HG03159 (cell line): ENCODE measurements at regions not wholly inside any gene's neighbourhood (a gene's known extent, or its start where the extent isn't known, plus 50 kb on each side); places are given as distances from the start of the nearest gene placed in this dataset.

Experiments
- ATAC-seq: cut with Tn5 transposase; IDR thresholded peaks from one replicate; pipeline ENCODE4 v1.9.1; 2021; ENCODE audit warnings: mild to moderate bottlenecking, moderate library complexity; ENCODE audit not compliant: unreplicated experiment

DNA sequence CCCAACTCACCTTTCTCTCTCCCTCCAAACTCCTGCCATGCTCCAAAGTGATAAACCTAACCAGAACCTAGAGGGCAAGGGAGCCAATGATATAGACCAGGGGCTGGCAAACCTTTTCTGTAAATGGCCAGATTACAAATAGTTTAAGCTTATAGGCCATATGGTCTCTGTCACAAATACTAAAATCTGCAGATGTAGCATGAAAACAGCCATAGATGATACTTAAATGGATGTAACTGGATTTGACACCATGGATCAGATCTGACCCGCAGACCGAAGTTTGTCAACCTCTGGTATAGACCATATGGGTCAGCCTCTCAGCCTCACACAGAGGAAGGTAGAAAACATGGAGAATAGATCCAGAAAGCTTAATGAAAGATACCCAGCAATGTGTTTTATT lies 165.2 kb upstream of the STT3B start:
- ATAC-seq, result no peak

GRCh38 chr3:31369637-31370379 lies 162.9 kb upstream of the STT3B start:
- no peak for ATAC-seq

DNA sequence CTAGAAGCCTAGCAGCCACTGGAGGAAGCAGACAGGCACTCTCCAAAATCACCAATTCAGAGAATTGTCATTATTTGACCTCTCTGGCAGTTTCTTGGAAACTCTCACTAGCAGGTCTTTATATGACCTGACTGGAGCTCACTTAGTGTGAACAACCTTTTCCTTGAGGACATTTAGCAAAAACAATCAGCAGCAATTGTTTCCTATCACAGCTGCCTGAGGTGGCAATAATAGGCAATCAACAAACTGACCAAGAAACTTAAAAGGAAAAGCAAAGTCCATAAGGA lies 162.4 kb upstream of the STT3B start:
- no peak for ATAC-seq

- ATAC-seq, result no peak
Observed at GRCh38 chr3:31370681-31371080, 162.0 kb upstream of the STT3B start.

- no peak for ATAC-seq
Observed at GRCh38 chr3:31371484-31372177, 161.1 kb upstream of the STT3B start.

DNA sequence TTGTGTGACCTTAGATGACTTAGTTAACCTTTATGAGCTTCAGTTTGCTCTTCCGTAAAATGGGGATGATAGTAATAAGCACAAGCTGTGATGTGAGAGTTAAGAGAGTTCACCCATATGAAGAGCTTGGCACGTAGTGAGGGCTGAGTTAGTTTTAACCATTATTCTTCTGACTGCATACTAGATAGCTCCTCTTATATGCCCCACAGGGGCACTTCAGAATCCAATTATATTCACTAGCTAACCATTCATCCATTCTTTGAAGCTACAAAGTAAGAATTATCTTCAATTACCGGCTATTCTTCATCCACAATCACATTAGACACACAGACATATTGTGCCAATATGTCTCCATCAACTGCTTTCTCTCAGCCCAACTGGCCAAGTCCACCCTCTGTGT lies 159.0 kb upstream of the STT3B start:
- ATAC-seq, result no peak

- ATAC-seq, result no peak
Observed at GRCh38 chr3:31377045-31377642, 155.6 kb upstream of the STT3B start.

- no peak for ATAC-seq
Observed at GRCh38 chr3:31378231-31378630, 154.5 kb upstream of the STT3B start.

GRCh38 chr3:31379598-31379997 lies 153.1 kb upstream of the STT3B start:
- ATAC-seq, result no peak

DNA sequence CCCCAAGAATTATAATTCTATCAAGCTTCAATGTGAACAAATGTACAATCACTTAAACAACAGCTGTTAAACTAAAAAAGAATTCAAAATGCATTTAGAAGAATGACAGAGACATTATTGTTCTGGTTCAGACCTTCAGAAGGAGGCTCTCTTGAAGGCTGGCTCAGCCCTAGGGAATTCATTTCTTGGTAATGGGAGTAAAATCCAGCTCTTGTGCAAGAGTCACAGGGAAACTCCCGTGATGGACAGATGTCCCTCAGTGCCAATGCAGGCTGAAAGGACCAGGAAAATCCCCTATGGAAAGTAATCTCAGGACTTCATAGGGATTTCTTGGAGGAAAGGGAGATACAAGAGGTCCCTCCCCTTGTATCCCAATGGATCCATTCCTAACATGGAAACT lies 149.9 kb upstream of the STT3B start:
- ATAC-seq, result no peak

GRCh38 chr3:31384117-31384516 lies 148.6 kb upstream of the STT3B start:
- ATAC-seq, result no peak

DNA sequence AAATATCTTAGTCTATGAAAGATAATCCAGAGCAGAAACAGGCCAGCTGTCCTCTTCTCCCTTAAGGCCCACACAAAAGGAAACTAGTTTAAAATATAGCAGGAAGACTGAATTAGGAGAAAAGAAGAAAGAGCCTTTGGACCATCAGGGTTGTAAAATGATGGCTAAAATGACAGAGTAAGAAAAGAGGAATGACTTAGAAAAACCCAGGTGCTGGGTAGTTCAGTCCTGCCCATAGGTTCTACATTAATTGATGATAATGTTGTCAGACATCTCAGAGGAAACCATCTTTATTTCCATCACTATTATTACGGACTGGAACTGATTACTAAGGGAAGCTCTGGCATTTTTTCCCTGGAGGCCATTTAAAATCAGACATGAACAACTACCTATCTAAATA lies 142.8 kb upstream of the STT3B start:
- ATAC-seq, result no peak

DNA sequence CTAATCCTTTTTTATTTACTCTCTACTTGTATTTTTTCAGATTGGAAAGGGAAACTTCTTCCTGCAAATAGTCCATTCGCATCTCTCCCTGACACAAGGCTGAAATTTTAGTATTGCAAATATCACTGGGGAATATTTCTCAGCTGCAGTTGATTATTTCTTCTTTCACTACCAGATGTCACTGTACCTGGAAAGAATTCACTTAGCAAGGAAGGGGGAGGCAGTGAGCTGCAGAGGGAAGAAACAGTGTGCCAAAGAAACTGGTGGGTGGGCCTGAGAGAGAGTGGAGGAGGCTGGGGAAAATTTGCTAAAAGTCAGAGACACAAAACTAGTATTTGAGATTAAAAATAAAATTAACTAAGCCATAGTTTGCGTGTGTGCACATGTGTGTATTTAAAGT lies 142.3 kb upstream of the STT3B start:
- no peak for ATAC-seq

- ATAC-seq, result peak; percentile 48
Observed at GRCh38 chr3:31391150-31391549, 141.6 kb upstream of the STT3B start.

- peak; percentile 66 for ATAC-seq
Observed at GRCh38 chr3:31392568-31392967, 140.2 kb upstream of the STT3B start.

- ATAC-seq, result no peak
Observed at GRCh38 chr3:31399271-31399670, 133.5 kb upstream of the STT3B start.

DNA sequence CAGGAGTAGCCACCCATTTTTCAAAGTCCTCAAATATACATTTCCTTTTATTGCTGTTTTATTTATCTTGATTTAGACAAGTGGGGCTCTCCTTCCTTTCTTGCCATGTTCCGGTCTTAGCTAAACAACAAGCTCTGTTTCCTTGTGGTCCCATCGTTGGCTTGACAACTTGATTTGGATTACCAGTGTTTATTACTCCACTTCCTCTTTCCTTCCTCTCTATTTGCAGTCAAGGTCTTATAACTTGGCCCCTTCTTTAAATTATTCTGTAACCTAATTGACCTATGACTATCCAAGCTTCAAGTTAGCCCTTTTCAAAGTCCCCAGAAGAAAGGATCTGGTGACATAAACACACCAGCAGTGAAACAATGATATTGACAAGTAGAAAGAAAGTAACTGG lies 130.6 kb upstream of the STT3B start:
- ATAC-seq, result no peak

DNA sequence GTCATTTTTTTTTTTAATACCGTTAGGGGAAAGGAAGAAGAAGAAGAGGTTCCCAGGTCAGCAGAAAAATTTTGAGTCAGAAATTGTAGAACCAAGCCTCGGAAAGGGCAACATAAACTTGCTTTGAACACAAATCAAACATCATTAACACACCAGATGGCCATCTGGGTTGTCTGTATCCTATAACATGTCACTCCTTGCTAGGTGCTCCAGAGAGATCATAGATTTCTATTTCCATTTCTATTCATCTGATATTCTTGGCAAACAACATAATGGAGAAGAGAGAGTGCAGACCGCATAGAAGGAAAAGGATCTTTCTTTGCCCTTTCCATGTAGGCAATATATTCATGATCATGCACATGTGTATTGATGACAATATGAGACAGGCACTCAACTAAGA lies 129.5 kb upstream of the STT3B start:
- no peak for ATAC-seq

GRCh38 chr3:31404871-31405270 lies 127.9 kb upstream of the STT3B start:
- no peak for ATAC-seq

GRCh38 chr3:31405515-31405914 lies 127.2 kb upstream of the STT3B start:
- no peak for ATAC-seq

- no peak for ATAC-seq
Observed at GRCh38 chr3:31406896-31407295, 125.8 kb upstream of the STT3B start.

DNA sequence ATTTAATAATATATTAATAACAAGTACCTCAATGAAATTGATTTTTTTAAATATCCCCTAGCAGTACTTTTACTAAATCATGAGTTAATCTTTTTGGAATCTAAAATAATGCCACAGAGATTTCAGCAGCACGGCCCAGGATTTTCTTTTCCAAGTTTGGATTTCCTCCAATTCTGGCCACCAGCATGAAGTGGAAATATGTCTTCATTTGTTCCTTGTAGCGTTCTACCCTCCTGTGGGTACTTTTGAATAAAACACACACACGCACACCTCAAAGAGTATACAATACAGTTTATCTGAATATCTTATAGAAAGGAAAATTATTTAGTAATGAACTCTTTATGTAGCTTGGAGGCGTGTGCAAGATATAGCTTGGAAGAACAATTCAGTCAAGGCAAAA lies 125.1 kb upstream of the STT3B start:
- no peak for ATAC-seq

DNA sequence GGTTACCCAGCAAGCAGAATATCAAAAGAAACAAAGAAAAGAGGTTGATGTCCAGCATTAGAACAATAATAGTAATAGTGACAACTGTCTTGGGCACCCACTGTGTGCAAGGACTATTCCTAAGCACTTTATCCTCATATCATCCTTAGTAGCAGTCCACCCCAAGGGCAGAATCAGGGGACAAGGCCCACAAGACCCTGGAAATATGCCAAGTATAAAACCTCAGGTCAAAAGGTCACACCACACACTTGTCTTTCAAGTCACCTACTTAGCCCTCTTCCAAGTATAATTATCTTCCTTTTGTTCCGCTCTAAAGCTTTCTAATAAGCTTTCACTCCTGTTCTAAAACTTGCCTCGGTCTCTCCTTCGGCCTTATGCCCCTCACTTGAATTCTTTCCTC lies 124.0 kb upstream of the STT3B start:
- no peak for ATAC-seq
